Ovary (tissue), 7 donors: ENCODE measurements at regions not wholly inside any gene's neighbourhood (a gene's known extent, or its start where the extent isn't known, plus 50 kb on each side); places are given as distances from the start of the nearest gene placed in this dataset.
A peak's percentile ranks its signal among the peaks of the same experiment; 100 is the strongest.

Experiments
- DNase-seq, 5 donors: peaks; one replicate each; pipeline ENCODE4 v3.0.0-alpha.2; 2019 to 2020
- H3K27ac ChIP-seq, 2 donors: fragments of 200-600 bp; one replicate each; pipeline versions ENCODE4 v1.5.1 to v1.8.0; 2019 to 2022
- H3K27me3 ChIP-seq: fragments of 200-600 bp; one replicate; pipeline ENCODE4 v1.8.0; 2022
- H3K36me3 ChIP-seq: fragments of 200-600 bp; sonication (generic); one replicate; pipeline ENCODE4 v1.5.1; 2019
- H3K4me1 ChIP-seq: one replicate; pipeline ENCODE4 v1.8.1; 2013; ENCODE audit warnings: mild to moderate bottlenecking, moderate library complexity; ENCODE audit not compliant: insufficient read depth
- H3K4me3 ChIP-seq: fragments of 200-600 bp; sonication (generic); one replicate; pipeline ENCODE4 v1.5.1; 2017
- H3K9me3 ChIP-seq, 2 donors: fragments of 200-600 bp in 1 of 2; sonication (generic) in 1 of 2; one replicate each; pipeline versions ENCODE4 v1.5.1 to v1.8.1; 2013 to 2019; ENCODE audit warnings: mild to moderate bottlenecking in 1 of 2, moderate library complexity in 1 of 2
- EP300 ChIP-seq: sonication (generic); formaldehyde crosslinking; IDR thresholded peaks from one replicate; pipeline ENCODE4 v1.6.1; 2017; ENCODE audit warnings: antibody characterized with exemption
- POLR2A ChIP-seq: fragments of 450-650 bp; IDR thresholded peaks from one replicate; pipeline ENCODE4 v1.6.1; 2017; ENCODE audit warnings: antibody characterized with exemption, mild to moderate bottlenecking, moderate library complexity
- WGBS, 3 donors: extraction: QIAGEN DNeasy Blood & Tissue Kit in 1 of 3; methylation state at CpG; one replicate each; pipeline versions ENCODE4 v1.1.5 to v1.1.7; 2013 to 2017; 5-methylcytosine and 5-hydroxymethylcytosine counted together
- intact Hi-C, 4 donors: fragments of 100-400 bp; cut with DNase I; formaldehyde crosslinking; loops; one replicate each; pipeline versions ENCODE4 v1.11.0 to v1.15.1; 2022 to 2023
- TF ChIP-seq, protein P1 (sequence below), 3 donors: fragments of 450-650 bp in 2 of 3; fragments of 200-600 bp in 1 of 3; IDR thresholded peaks; one replicate each; pipeline versions ENCODE4 v1.5.1 to v1.8.0; 2016 to 2022; ENCODE audit warnings: antibody characterized with exemption in 3 of 3, mild to moderate bottlenecking in 1 of 3
- donor health status: DM: no; HTN: no; CAD: no; lungs with moderate emphysema.
- donor health status: DM: no; HTN: no; CAD: no.
- donor health status: Bipolar disorder and iron deficiency.
- donor health status: DM: no; HTN: no; CAD: no.
- donor health status: DM: yes; HTN: yes; CAD: no.

DNA sequence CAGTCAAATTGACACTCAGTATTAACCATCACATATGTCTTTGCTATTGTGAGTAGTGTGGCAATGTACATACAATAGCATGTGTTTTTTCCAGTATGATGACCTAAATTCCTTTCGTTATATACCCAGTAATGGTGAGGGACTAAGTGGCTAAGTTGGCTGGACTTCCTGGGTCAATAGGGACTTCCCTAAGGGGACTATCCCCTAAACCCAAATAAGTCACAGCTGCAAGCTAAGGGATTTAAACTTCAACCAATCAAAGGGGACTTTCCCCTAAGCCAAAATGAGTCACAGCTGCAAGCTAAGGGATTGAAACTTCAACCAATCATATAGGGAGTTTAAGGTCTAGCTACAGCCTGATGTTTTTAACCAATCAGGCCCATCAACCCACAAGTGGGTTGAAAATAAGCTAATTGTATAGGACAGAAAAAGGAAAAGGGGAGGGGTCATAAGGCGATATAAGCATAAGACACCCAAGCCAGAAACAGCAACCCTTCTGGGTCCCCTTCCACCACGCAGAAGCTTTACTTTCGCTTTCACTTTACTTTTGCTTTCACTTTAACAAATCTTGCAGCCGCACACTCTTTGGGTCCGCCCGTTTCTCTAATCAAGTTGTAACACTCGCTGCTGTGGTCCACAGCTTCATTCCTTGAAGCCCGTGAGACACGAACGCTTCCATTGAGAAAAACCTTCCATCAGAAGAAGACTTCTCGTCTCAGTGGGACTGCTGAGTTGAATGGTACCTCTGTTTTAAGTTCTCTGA is 404.4 kb downstream of the FLRT2 start:
- no peaks in the 10 kb centered on the region for H3K4me1 ChIP-seq
- H3K4me3 ChIP-seq, result peak overlapping the region; percentile 2
- intact Hi-C loops, result no loop called here
- peaks cover 0 to 3% of the 10 kb centered on the region in 2 donors for H3K9me3 ChIP-seq
- TF ChIP-seq, protein P1, sequence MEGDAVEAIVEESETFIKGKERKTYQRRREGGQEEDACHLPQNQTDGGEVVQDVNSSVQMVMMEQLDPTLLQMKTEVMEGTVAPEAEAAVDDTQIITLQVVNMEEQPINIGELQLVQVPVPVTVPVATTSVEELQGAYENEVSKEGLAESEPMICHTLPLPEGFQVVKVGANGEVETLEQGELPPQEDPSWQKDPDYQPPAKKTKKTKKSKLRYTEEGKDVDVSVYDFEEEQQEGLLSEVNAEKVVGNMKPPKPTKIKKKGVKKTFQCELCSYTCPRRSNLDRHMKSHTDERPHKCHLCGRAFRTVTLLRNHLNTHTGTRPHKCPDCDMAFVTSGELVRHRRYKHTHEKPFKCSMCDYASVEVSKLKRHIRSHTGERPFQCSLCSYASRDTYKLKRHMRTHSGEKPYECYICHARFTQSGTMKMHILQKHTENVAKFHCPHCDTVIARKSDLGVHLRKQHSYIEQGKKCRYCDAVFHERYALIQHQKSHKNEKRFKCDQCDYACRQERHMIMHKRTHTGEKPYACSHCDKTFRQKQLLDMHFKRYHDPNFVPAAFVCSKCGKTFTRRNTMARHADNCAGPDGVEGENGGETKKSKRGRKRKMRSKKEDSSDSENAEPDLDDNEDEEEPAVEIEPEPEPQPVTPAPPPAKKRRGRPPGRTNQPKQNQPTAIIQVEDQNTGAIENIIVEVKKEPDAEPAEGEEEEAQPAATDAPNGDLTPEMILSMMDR (IDR thresholded peaks at IDR 0.05), result no peak
- TF ChIP-seq POLR2A (no peak), EP300 (no peak)
- no peaks in the 10 kb centered on the region for H3K36me3 ChIP-seq
- peak in 3 of 5 donors; percentile 7 to 17 (median 13) for DNase-seq
- H3K27me3 ChIP-seq, result no peaks in the 10 kb centered on the region
- no peak overlapping the region for H3K27ac ChIP-seq
- WGBS, 3 donors, result 63 to 83% (median 68%) methylated on average over 12 of the region's 12 CpGs

DNA sequence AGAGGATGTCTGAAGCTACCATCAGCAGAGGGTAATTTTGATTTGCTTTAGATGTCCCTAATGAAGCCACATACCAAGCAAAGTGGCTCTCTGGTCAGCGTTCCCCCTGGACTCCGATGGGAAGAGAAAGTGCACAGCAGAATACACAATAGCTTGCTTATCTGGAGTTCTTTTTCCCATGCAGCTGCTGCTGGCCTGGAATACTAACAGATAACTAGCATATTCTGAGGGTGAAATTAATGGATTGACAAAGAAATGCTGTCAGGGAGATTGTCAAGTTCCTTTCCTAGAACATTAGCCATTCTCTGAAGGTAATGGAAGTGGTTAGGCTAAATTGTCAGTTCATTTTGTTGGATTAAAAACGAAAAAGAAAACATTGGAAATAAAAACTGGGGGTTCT is 391.3 kb downstream of the FLRT2 start:
- Histone ChIP-seq H3K9me3 (no peaks in the 10 kb centered on the region), H3K36me3 (no peaks in the 10 kb centered on the region), H3K4me1 (no peaks in the 10 kb centered on the region), H3K27me3 (no peaks in the 10 kb centered on the region), H3K4me3 (no peak overlapping the region), H3K27ac (no peak overlapping the region)
- no peak for TF ChIP-seq POLR2A
- TF ChIP-seq, protein P1 (IDR thresholded peaks at IDR 0.05), result no peak
- TF ChIP-seq EP300, result no peak
- intact Hi-C loops, result no loop called here
- 75 to 83% (median 79%) methylated on average over 3 of the region's 3 CpGs for WGBS, 3 donors
- no peak for DNase-seq

DNA sequence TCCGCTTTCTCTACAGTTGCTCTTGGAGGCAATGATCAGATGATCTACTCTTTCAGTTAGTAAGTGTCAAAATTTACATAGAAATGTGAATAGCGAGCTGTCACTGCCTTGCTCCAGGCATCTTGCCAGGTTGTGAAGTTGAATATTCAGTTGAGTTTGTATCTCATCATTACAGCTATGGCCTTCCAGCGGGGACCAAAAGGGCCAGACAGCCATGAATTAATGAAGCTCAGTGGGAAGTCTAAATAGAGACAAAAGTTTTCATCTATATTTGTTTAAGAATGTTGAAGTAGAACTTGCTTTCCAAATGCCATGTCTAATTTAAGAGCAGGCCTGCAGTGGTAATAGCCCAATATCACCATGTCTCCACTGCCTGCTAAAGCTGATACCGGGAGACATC is 387.8 kb downstream of the FLRT2 start:
- Histone ChIP-seq H3K27ac (no peak overlapping the region), H3K36me3 (no peaks in the 10 kb centered on the region), H3K4me1 (no peaks in the 10 kb centered on the region), H3K4me3 (no peak overlapping the region), H3K9me3 (no peaks in the 10 kb centered on the region), H3K27me3 (no peaks in the 10 kb centered on the region)
- intact Hi-C loops, result no loop called here
- DNase-seq, result no peak
- no peak for TF ChIP-seq POLR2A
- TF ChIP-seq EP300, result no peak
- TF ChIP-seq, protein P1 (IDR thresholded peaks at IDR 0.05), result no peak
- WGBS, 3 donors, result 91 to 97% (median 92%) methylated on average over 4 of the region's 4 CpGs

DNA sequence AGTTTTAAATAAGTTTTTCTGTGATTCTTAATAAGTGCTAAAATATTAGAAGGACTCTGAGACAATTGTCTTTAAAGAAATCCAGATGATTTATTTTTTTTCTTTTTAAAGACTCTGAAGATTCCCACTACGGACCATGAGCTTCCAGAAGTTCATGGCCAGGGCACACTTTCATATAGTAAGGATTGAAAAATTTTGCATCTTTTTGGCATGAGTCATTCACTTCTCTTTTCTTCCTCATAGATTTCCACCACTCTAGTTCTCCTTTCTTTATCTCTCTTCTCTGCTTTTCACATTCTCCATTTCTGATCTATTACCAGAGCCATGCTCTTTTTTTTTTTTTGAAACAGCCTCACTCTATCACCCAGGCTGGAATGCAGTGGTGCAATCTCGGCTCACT is 385.8 kb downstream of the FLRT2 start:
- intact Hi-C loops, result no loop called here
- TF ChIP-seq, protein P1 (IDR thresholded peaks at IDR 0.05), result no peak
- no peak for TF ChIP-seq POLR2A
- TF ChIP-seq EP300, result no peak
- WGBS, 3 donors, result 21 to 30% (median 28%) methylated on average over 2 of the region's 2 CpGs
- Histone ChIP-seq H3K9me3 (no peaks in the 10 kb centered on the region), H3K27ac (no peak overlapping the region), H3K36me3 (no peaks in the 10 kb centered on the region), H3K4me1 (no peaks in the 10 kb centered on the region), H3K4me3 (no peak overlapping the region), H3K27me3 (no peaks in the 10 kb centered on the region)
- no peak for DNase-seq
